HG03175 (cell line): ENCODE measurements at regions not wholly inside any gene's neighbourhood (a gene's known extent, or its start where the extent isn't known, plus 50 kb on each side); places are given as distances from the start of the nearest gene placed in this dataset.
A peak's percentile ranks its signal among the peaks of the same experiment; 100 is the strongest.
"Not testable (repeated sequence)": the region's sequence is repeated elsewhere in the genome, so short reads cannot be mapped to it uniquely, and the experiment has no call there.

Experiments used
- ATAC-seq: cut with Tn5 transposase; IDR thresholded peaks from one replicate; pipeline ENCODE4 v1.9.1; 2021; ENCODE audit warnings: mild to moderate bottlenecking, moderate library complexity; ENCODE audit not compliant: unreplicated experiment

- ATAC-seq = no peak
Observed at GRCh38 chr13:80742033-80742432, 401.1 kb upstream of the SPRY2 start.

GRCh38 chr13:80740071-80740470 lies 399.1 kb upstream of the SPRY2 start:
- no peak for ATAC-seq

- no peak for ATAC-seq
Observed at GRCh38 chr13:80737513-80737912, 396.6 kb upstream of the SPRY2 start.

- ATAC-seq = no peak
Observed at GRCh38 chr13:80727321-80727975, 386.5 kb upstream of the SPRY2 start.

- no peak for ATAC-seq
Observed at GRCh38 chr13:80726868-80727267, 385.9 kb upstream of the SPRY2 start.

- no peak for ATAC-seq
Observed at GRCh38 chr13:80721689-80722088, 380.8 kb upstream of the SPRY2 start.

GRCh38 chr13:80718970-80719369 lies 378.0 kb upstream of the SPRY2 start:
- no peak for ATAC-seq

- ATAC-seq = no peak
Observed at GRCh38 chr13:80717776-80718175, 376.9 kb upstream of the SPRY2 start.

- ATAC-seq = peak; percentile 43
Observed at GRCh38 chr13:80716610-80717081, 375.7 kb upstream of the SPRY2 start.

GRCh38 chr13:80712026-80712425 lies 371.1 kb upstream of the SPRY2 start:
- ATAC-seq = no peak

- no peak for ATAC-seq
Observed at GRCh38 chr13:80708791-80709190, 367.9 kb upstream of the SPRY2 start.

- no peak for ATAC-seq
Observed at GRCh38 chr13:80707000-80707983, 366.4 kb upstream of the SPRY2 start.

- ATAC-seq = no peak
Observed at GRCh38 chr13:80706164-80706471, 365.2 kb upstream of the SPRY2 start.

GRCh38 chr13:80705371-80706163 lies 364.6 kb upstream of the SPRY2 start:
- no peak for ATAC-seq

- ATAC-seq = no peak
Observed at GRCh38 chr13:80704369-80704768, 363.4 kb upstream of the SPRY2 start.

- ATAC-seq = no peak
Observed at GRCh38 chr13:80695841-80696240, 354.9 kb upstream of the SPRY2 start.

GRCh38 chr13:80691814-80692213 lies 350.9 kb upstream of the SPRY2 start:
- not testable (repeated sequence) for ATAC-seq

GRCh38 chr13:80690208-80690607 lies 349.3 kb upstream of the SPRY2 start:
- ATAC-seq = no peak

- ATAC-seq = no peak
Observed at GRCh38 chr13:80688593-80688992, 347.7 kb upstream of the SPRY2 start.

- ATAC-seq = no peak
Observed at GRCh38 chr13:80685942-80686341, 345.0 kb upstream of the SPRY2 start.
